GM12872 (cell line): ENCODE measurements at regions not wholly inside any gene's neighbourhood (a gene's known extent, or its start where the extent isn't known, plus 50 kb on each side); places are given as distances from the start of the nearest gene placed in this dataset.

Experiments
- TF ChIP-seq, protein P1 (sequence below): IDR thresholded peaks from 3 replicates; pipeline ENCODE4 v1.5.1; 2011; ENCODE audit warnings: low read depth, mild to moderate bottlenecking, low read length, moderate library complexity; ENCODE audit not compliant: insufficient read depth

DNA sequence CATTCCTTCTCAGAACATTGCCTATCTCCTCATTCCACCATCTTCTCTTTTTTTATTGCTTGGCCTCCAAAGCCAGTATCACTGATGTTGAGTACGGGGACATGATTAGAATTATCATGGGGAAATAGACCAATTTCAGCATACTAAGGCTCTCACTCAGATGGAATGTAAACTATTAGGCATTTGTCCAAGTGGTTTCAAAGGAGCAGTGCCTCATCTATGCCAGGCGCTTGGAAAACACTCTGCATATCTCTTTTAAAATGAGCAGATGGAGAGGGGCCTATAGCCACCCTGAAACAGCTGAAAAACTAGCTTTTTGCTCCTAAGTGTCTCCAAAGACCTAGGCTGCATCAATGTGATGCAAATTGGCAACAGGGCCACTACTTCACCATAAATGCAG lies 150.8 kb upstream of the DIPK2B start:
- TF ChIP-seq, protein P1, sequence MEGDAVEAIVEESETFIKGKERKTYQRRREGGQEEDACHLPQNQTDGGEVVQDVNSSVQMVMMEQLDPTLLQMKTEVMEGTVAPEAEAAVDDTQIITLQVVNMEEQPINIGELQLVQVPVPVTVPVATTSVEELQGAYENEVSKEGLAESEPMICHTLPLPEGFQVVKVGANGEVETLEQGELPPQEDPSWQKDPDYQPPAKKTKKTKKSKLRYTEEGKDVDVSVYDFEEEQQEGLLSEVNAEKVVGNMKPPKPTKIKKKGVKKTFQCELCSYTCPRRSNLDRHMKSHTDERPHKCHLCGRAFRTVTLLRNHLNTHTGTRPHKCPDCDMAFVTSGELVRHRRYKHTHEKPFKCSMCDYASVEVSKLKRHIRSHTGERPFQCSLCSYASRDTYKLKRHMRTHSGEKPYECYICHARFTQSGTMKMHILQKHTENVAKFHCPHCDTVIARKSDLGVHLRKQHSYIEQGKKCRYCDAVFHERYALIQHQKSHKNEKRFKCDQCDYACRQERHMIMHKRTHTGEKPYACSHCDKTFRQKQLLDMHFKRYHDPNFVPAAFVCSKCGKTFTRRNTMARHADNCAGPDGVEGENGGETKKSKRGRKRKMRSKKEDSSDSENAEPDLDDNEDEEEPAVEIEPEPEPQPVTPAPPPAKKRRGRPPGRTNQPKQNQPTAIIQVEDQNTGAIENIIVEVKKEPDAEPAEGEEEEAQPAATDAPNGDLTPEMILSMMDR = no peak

DNA sequence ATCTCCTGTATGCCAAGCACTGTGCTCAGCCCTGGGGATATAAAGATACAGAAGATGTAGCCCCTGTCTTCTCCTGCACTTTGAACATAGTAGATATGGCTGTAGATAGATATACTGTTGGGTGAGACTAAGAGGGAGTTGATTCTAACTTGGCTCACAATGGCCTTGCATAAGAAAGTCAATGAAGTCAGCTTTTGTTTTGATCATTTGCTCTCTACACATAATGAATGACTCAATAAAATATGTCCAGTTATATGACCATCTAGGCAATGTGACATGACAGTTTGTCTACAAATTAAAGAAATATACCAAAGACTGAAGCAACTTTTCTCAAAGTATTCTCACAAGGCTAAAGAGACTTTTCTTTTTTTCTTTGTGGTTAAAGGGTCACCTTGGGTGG lies 147.6 kb upstream of the DIPK2B start:
- TF ChIP-seq, protein P1 = no peak

DNA sequence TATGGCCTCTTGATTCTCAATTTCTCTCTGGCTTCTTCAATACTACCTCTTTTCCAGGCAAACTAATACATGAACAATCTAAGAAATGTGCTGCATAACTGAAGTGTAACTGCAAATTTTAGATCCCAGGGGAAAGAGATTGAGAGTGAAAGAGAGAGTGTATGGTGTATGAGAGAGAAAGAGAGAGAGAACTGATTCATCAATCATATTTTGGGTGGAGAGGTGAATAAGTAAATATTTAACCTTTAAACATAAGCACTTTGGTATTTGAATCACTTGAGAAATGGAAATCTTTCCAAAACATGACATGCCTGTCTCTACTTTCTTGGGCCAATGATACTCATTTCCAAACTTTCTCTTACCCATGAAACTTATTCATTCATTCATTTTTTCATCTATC lies 147.2 kb upstream of the DIPK2B start:
- TF ChIP-seq, protein P1 = no peak

DNA sequence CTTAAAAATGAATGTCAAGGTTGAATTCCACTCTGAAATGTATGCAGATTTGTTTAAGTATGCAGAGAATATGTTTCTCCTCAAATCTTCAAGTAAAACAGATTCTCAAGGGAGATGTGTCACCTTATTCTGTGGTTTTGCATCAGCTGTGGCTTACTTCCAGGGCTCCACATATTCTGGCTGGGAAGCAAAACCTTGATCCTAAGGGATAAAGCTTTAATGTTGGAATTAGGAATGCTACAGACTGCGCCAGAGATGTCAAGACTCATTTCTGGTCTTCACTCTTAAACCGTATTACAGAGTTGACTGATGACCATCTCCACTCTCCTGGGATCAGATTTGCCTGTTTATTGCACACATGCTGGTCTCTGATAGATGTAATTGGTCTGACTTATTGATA lies 143.9 kb upstream of the DIPK2B start:
- TF ChIP-seq, protein P1 = no peak

DNA sequence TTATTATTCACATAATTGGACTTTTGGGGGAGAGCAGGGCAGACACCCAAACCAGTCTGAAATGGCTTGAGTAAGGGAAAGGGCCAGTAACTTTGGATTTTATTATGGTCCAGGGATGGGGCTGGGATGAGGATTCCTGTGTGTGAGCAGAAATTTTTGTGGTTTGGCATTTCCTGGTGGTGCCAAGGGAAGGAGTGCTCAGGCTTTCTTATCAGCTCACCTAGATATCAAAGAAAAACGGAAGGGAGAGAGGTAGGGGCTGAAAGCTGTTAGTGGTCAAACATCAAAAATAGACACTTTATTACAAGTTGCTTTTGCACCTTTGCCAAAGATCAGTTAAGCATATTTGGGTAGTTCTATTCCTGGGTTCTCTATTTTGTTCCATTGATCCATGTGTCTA lies 128.5 kb upstream of the DIPK2B start:
- TF ChIP-seq, protein P1 = no peak

DNA sequence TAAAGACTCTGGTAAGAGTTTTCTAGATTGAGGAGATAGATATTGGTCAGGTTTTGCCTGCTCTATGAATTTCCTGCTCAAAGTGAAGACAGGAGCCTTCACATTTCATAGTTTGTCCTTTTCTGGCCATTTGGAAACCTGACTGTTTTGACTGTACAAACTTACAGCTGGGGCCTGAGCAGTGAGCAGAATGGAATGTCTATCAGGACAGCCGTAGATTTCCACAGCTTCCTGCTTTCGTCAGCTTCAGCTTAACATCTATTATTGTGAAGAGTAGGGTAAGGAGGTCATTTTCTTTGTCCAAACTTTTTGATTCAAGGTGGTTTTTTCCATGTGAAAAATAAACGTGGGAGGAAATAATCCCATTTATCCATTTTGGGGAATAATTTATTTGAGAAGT lies 124.3 kb upstream of the DIPK2B start:
- TF ChIP-seq, protein P1 = no peak

DNA sequence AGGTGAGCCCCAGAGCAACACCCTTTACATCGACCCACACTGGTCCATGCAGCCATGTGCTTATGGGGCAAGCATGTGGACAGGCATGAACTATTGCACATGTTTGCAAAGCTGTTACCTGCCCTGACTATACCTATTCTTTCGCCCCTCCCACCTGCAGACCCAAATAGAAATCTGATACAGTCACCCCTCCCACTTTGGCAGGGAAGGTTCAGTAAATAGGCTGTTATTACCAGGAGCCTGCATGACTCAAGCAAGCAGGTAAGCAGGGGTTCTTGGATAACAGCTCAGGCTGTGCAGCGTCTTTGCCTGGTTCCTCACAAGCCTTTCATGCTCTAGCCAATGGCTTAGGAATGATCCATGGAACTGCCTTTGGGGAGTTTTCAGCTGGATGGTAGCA lies 122.7 kb upstream of the DIPK2B start:
- TF ChIP-seq, protein P1 = no peak

DNA sequence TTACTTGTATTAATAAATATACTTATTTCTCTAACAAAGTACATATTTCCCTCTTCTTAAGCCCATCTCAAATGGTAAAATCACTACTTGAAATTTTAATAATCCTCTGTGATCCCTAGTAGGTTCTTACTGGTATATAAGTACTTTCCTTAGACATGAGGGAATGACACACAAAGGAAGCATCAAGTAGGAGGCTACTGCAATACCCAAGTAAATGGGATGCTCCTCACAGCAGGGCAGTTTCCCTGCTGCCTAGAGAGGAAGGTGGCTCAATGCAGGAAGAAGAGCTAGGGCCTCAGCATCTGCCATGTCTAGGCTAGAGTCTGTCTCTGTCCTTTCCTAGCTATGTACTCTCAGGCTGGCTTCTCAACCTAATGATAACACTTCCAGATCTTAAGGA lies 122.1 kb upstream of the DIPK2B start:
- TF ChIP-seq, protein P1 = no peak
